Panc1 (cell line): ENCODE measurements at regions not wholly inside any gene's neighbourhood (a gene's known extent, or its start where the extent isn't known, plus 50 kb on each side); places are given as distances from the start of the nearest gene placed in this dataset.

Experiments used
- ATAC-seq: fragments of 200-7000 bp; cut with Tn5 transposase; 2 replicates; pipeline ENCODE4 v1.9.1; 2020; ENCODE audit warnings: mild to moderate bottlenecking, moderate library complexity
- BruUV-seq: library from RNA; stranded (reverse); fragments of 400-500 nt; replicated peaks from 2 replicates; lab custom pipeline; 2021; lab: Mats Ljungman, UMichigan
- CTCF ChIA-PET: fragments of 300-600 bp; sonication (Branson Sonifier 250); formaldehyde crosslinking; loops from one replicate; lab custom pipeline; 2022; ENCODE audit warnings: antibody characterized with exemption; lab: Charles Lee
- POLR2A ChIA-PET: fragments of 300-600 bp; sonication (Branson Sonifier 250); formaldehyde crosslinking; loops from one replicate; lab custom pipeline; 2022; ENCODE audit warnings: antibody characterized with exemption; lab: Charles Lee
- DNase-seq: peaks from one replicate; pipeline ENCODE4 v3.0.0-alpha.2; 2010; ENCODE audit warnings: low read depth, low spot score
- H3K27ac ChIP-seq: 2 replicates; pipeline ENCODE4 v1.5.1; 2011; ENCODE audit warnings: mild to moderate bottlenecking, low read length, inconsistent platforms
- H3K27me3 ChIP-seq: fragments of 200-500 bp; sonication (Bioruptor generic); 2 replicates; pipeline ENCODE4 v1.6.0; 2014; ENCODE audit warnings: low read length, inconsistent platforms; ENCODE audit not compliant: control insufficient read depth, insufficient read depth
- H3K36me3 ChIP-seq: fragments of 200-500 bp; sonication (Bioruptor generic); 2 replicates; pipeline ENCODE4 v1.5.1; 2014; ENCODE audit warnings: inconsistent platforms, mild to moderate bottlenecking, low read length, moderate library complexity; ENCODE audit not compliant: control insufficient read depth, insufficient read depth
- H3K4me1 ChIP-seq: 2 replicates; pipeline ENCODE4 v1.5.1; 2011; ENCODE audit warnings: inconsistent platforms, mild to moderate bottlenecking, low read length, moderate library complexity; ENCODE audit not compliant: control insufficient read depth, insufficient read depth
- H3K4me3 ChIP-seq, 2 experiments: 2 replicates each; pipeline ENCODE4 v1.5.1; 2011 to 2012; ENCODE audit warnings: low read depth in 2 of 2, low read length in 2 of 2, mild to moderate bottlenecking in 2 of 2, inconsistent platforms in 1 of 2, moderate library complexity in 1 of 2
- H3K9me3 ChIP-seq: fragments of 200-500 bp; sonication (Bioruptor generic); 2 replicates; pipeline ENCODE4 v1.5.1; 2014; ENCODE audit warnings: low read depth, mild to moderate bottlenecking, inconsistent platforms, low read length, moderate library complexity; ENCODE audit not compliant: control insufficient read depth, insufficient read depth
- POLR2AphosphoS5 ChIP-seq: IDR thresholded peaks from 2 replicates; pipeline ENCODE4 v1.6.1; 2012; ENCODE audit warnings: mild to moderate bottlenecking, low read depth, low read length, moderate library complexity
- REST ChIP-seq, 2 experiments: IDR thresholded peaks; 2 replicates each; pipeline ENCODE4 v1.6.1; 2011 to 2012; ENCODE audit warnings: low read depth in 2 of 2, control low read depth in 1 of 2, low read length in 1 of 2, mild to moderate bottlenecking in 1 of 2, moderate library complexity in 1 of 2; ENCODE audit not compliant: insufficient read depth in 1 of 2
- SIN3A ChIP-seq: IDR thresholded peaks from 2 replicates; pipeline ENCODE4 v1.6.1; 2012; ENCODE audit warnings: low read depth, mild to moderate bottlenecking, low read length, moderate library complexity, borderline replicate concordance; ENCODE audit not compliant: insufficient read depth
- TCF7L2 ChIP-seq: IDR thresholded peaks from 2 replicates; pipeline ENCODE4 v1.6.1; 2011; ENCODE audit warnings: mild to moderate bottlenecking, low read depth, low read length, inconsistent platforms
- in situ Hi-C: cut with HindIII; loops from 2 replicates; pipeline ENCODE4 v1.10.0; 2016; ENCODE audit warnings: low sequenced_read_pairs, low pct_unique_long_range_greater_than_20kb
- intact Hi-C: fragments of 100-400 bp; cut with micrococcal nuclease; formaldehyde crosslinking; loops from one replicate; pipeline ENCODE4 v1.10.0; 2022; ENCODE audit not compliant: unreplicated experiment
- TF ChIP-seq, protein P1 (sequence below): fragments of 450-650 bp; IDR thresholded peaks from 2 replicates; pipeline ENCODE4 v1.5.1; 2017; ENCODE audit warnings: mild to moderate bottlenecking

GRCh38 chr5:8842971-8843551 lies 702.8 kb downstream of the SEMA5A start:
- H3K27ac ChIP-seq, result no peak overlapping the region
- ATAC-seq, result no peak
- TF ChIP-seq, protein P1, sequence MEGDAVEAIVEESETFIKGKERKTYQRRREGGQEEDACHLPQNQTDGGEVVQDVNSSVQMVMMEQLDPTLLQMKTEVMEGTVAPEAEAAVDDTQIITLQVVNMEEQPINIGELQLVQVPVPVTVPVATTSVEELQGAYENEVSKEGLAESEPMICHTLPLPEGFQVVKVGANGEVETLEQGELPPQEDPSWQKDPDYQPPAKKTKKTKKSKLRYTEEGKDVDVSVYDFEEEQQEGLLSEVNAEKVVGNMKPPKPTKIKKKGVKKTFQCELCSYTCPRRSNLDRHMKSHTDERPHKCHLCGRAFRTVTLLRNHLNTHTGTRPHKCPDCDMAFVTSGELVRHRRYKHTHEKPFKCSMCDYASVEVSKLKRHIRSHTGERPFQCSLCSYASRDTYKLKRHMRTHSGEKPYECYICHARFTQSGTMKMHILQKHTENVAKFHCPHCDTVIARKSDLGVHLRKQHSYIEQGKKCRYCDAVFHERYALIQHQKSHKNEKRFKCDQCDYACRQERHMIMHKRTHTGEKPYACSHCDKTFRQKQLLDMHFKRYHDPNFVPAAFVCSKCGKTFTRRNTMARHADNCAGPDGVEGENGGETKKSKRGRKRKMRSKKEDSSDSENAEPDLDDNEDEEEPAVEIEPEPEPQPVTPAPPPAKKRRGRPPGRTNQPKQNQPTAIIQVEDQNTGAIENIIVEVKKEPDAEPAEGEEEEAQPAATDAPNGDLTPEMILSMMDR, result no peak
- TF ChIP-seq TCF7L2 (no peak), POLR2AphosphoS5 (no peak), SIN3A (no peak), REST (IDR thresholded peaks at IDR 0.05; ENCODE audit: insufficient read depth in 1 of 2, low read depth in 2 of 2, low read length in 1 of 2) (no peak)
- no peaks in the 10 kb centered on the region for H3K4me1 ChIP-seq
- H3K27me3 ChIP-seq, result no peaks in the 10 kb centered on the region
- H3K4me3 ChIP-seq, result no peak overlapping the region
- CTCF ChIA-PET, result no interaction called here
- BruUV-seq, result no TSS peak
- intact Hi-C loops (no loop called here), in situ Hi-C loops (no loop called here)
- POLR2A ChIA-PET, result no interaction called here
- DNase-seq, result no peak
- H3K36me3 ChIP-seq, result no peaks in the 10 kb centered on the region
- no peaks in the 10 kb centered on the region for H3K9me3 ChIP-seq

- no peaks in the 10 kb centered on the region for H3K27me3 ChIP-seq
- ATAC-seq (no peak), DNase-seq (no peak)
- POLR2A ChIA-PET, result no interaction called here
- H3K4me3 ChIP-seq, result no peak overlapping the region
- H3K36me3 ChIP-seq, result no peaks in the 10 kb centered on the region
- no peak overlapping the region for H3K27ac ChIP-seq
- TF ChIP-seq TCF7L2 (no peak), REST (IDR thresholded peaks at IDR 0.05; ENCODE audit: insufficient read depth in 1 of 2, low read depth in 2 of 2, low read length in 1 of 2) (no peak), POLR2AphosphoS5 (no peak), SIN3A (no peak)
- TF ChIP-seq, protein P1, result no peak
- BruUV-seq, result no TSS peak
- H3K4me1 ChIP-seq, result no peaks in the 10 kb centered on the region
- H3K9me3 ChIP-seq, result no peaks in the 10 kb centered on the region
- CTCF ChIA-PET, result no interaction called here
- intact Hi-C loops, result no loop called here
- in situ Hi-C loops, result no loop called here
Observed at GRCh38 chr5:8843771-8844170, 702.1 kb downstream of the SEMA5A start.
